NCI-H2227 (cell line): ENCODE measurements at regions not wholly inside any gene's neighbourhood (a gene's known extent, or its start where the extent isn't known, plus 50 kb on each side); places are given as distances from the start of the nearest gene placed in this dataset.
"Not testable (repeated sequence)": the region's sequence is repeated elsewhere in the genome, so short reads cannot be mapped to it uniquely, and the experiment has no call there.

Experiments used
- DNase-seq: peaks from one replicate; lab custom pipeline; 2025; ENCODE audit not compliant: unreplicated experiment; lab: John Stamatoyannopoulos, UW

DNA sequence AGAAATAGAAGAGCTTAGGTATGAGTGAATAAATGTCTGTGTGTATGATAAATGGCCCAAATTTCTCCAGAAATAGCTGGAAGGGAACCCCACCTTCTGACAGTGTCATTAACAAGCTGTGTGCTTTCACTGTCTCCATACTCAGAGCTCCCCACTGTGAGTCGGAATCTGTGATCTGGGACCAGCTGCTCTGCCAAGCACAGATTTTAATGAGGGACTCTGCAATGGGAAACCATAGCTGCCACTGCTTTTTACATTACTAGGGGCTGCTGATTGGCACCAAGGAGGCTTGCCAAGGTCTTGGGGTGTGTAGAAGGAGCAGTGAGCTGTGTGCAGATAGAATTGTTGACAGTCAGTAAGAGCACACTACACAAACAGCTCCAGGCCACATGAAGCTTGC lies 244.2 kb upstream of the CCDC196 start:
- peak; percentile 8 for DNase-seq

- no peak for DNase-seq
Observed at GRCh38 chr14:66244834-66245233, 241.3 kb upstream of the CCDC196 start.

- no peak for DNase-seq
Observed at GRCh38 chr14:66247662-66248193, 238.4 kb upstream of the CCDC196 start.

- no peak for DNase-seq
Observed at GRCh38 chr14:66248256-66248655, 237.9 kb upstream of the CCDC196 start.

DNA sequence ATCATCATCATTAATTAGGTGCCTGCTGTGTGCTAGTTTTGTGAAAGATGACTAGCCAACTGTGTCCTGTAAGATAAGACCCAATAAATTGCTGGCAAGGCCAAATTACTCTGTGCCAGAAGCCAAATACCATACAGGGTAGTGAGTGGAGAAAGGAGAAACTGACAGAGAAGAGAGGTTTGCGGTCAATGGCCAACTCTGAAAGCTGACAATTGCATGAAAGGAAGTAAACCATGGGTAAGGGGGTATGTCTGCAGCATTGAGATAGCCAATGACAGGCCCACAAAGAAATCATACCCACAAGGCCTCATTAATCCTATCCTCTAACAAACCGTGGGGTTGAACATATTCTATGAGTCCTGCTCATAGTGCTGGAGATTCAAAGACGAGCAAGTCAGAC lies 236.6 kb upstream of the CCDC196 start:
- DNase-seq = no peak

DNA sequence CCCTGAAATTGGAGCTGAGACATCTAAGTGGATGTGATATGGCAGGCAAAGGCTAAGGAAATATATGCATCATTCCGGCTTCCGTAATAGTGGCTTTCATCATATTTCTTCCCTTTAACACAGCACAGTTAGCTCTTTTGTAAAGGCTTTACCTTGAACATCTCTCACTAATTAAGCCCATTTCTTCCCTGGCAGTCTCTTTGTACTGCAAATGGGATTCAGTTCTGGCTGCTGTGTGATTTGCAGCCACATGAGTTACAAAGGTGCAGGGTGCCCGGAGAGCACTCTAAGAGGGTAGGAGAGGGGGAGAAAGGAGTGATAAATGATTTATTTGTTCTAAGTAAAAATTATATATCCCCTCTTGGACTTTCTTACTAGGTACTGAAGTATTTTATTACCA lies 232.1 kb upstream of the CCDC196 start:
- DNase-seq = peak; percentile 11

GRCh38 chr14:66268802-66269334 lies 217.3 kb upstream of the CCDC196 start:
- no peak for DNase-seq

DNA sequence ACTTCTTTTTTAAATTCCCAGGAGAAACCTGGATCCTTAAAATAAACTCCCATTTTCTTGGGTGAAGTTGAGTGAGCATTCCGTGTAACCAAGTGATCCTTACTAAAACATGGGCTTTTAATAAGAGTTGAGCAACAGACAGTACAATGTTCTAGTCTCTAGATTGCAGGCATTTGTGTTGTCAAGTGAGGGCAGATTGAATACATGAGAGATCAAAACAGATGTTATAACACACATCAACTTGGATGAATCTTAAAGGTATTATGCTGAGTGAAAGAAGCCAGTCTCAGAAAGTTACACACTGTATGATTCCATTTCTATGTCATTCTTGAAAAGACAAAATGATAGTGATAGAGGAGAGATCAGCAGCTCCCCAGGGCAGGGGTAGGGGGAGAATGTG lies 213.9 kb upstream of the CCDC196 start:
- no peak for DNase-seq

GRCh38 chr14:66273261-66273832 lies 212.8 kb upstream of the CCDC196 start:
- DNase-seq = no peak

GRCh38 chr14:66278418-66278817 lies 207.8 kb upstream of the CCDC196 start:
- DNase-seq = not testable (repeated sequence)

- DNase-seq = no peak
Observed at GRCh38 chr14:66281036-66281776, 205.0 kb upstream of the CCDC196 start.

- no peak for DNase-seq
Observed at GRCh38 chr14:66284346-66284745, 201.8 kb upstream of the CCDC196 start.

DNA sequence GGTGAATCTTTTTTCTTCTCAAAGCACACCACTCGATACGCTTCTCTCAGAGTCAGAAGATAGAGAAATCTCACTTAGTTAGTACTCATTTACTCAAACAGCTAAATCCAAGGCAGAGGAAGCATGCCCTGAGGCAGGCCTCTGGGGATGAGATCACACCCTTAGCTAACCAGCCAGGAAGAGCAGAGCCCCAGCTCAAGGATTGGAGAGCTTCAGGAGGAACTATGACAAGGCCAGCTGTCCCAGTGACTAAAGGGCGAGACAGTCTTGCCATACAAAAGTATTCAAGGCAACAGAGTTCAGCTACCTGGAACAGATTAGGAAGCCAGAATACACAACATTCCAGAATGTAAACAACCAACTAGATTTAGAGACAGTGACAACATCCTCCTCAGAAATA lies 197.7 kb upstream of the CCDC196 start:
- no peak for DNase-seq

GRCh38 chr14:66291756-66292155 lies 194.4 kb upstream of the CCDC196 start:
- DNase-seq = no peak

GRCh38 chr14:66293533-66294105 lies 192.6 kb upstream of the CCDC196 start:
- no peak for DNase-seq

- DNase-seq = no peak
Observed at GRCh38 chr14:66295386-66295785, 190.8 kb upstream of the CCDC196 start.

DNA sequence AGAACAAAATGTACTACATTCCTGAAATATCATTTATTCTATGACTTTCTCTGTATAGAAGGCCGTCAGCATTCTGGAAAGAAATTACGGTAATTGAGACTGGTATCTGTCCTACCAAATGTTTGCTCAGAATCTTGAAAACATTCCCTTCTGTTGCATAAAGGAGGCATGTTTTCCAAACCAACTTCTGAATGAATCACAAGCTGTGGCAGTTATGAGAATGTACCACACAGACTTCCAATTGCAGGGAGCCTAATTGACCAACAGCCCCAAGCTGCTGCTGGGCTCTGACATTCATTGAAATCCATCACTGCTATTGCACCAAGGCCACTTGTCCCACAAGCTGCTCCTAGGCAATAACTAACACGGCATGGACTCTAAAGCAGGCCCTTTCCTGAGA lies 185.3 kb upstream of the CCDC196 start:
- DNase-seq = no peak

DNA sequence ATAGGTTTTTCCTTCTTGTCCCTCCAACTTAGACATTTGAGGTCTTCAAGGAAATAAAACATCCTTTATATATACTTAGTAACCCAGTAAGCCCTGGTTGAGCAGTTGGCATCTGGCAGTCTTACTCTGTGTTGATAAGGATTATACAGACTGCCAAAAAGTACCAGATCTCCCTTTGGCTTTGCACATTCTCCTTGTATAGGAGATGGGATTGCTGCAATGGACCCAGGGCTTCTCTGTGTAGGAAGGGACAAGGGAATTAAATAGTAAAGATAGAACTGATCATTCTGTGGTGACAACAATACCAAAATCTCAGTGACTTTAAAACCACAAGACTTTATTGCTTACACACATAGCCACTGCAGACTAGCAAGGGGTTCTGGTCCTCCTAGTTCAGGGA lies 180.1 kb upstream of the CCDC196 start:
- DNase-seq = no peak

GRCh38 chr14:66311058-66311457 lies 175.1 kb upstream of the CCDC196 start:
- no peak for DNase-seq

DNA sequence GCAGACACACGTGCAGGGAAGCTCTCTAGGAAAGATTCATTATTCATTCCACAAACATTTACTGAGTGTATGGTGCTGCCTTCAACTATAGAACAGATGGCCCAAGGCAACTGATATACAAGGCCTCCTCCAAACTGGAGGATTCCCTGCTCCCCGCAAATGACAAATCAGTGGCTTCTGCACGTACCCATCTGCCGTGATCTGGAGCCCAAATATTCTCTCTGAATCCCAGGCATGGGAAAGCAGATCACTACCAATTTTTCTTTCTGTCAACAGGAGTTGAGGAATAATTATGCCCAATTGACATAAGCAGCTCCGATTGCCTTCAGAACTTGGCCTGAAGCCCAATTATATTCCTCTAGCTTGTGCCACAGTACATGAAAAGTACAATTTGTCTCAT lies 174.2 kb upstream of the CCDC196 start:
- DNase-seq = no peak

GRCh38 chr14:66312451-66312850 lies 173.7 kb upstream of the CCDC196 start:
- no peak for DNase-seq

- DNase-seq = no peak
Observed at GRCh38 chr14:66315098-66315497, 171.1 kb upstream of the CCDC196 start.
